ENCODE measurements at regions not wholly inside any gene's neighbourhood (a gene's known extent, or its start where the extent isn't known, plus 50 kb on each side); places are given as distances from the start of the nearest gene placed in this dataset.

- TF ChIP-seq CTCF (IDR thresholded peaks at IDR 0.05) (no peak), POLR2A (IDR thresholded peaks at IDR 0.05) (no peak), POLR2AphosphoS5 (IDR thresholded peaks at IDR 0.05) (no peak)
Observed at GRCh38 chr21:35191754-35192153, 142.7 kb upstream of the RUNX1 start.

All from upper lobe of left lung (tissue), 4 donors.